ENCODE measurements at regions not wholly inside any gene's neighbourhood (a gene's known extent, or its start where the extent isn't known, plus 50 kb on each side); places are given as distances from the start of the nearest gene placed in this dataset.

GRCh38 chr14:76617440-76617839 is 143.8 kb upstream of the VASH1 start:
- Mint-ChIP-seq H3K27ac (no peak overlapping the region), H3K4me3 (no peak overlapping the region), H3K36me3 (ENCODE audit: low read depth) (no peaks in the 10 kb centered on the region), H3K4me1 (no peaks in the 10 kb centered on the region), H3K27me3 (peaks cover 18% of the 10 kb centered on the region), H3K9me3 (peaks cover 11% of the 10 kb centered on the region)
- POLR2A ChIA-PET = no interaction called here
- DNase-seq = no peak
- CTCF ChIA-PET = no interaction called here

GRCh38 chr14:76636602-76637001 is 124.7 kb upstream of the VASH1 start:
- DNase-seq = no peak
- Mint-ChIP-seq H3K4me1 (no peaks in the 10 kb centered on the region), H3K27ac (no peak overlapping the region), H3K9me3 (no peaks in the 10 kb centered on the region), H3K27me3 (peaks cover 7% of the 10 kb centered on the region), H3K4me3 (no peak overlapping the region), H3K36me3 (ENCODE audit: low read depth) (no peaks in the 10 kb centered on the region)
- ChIA-PET CTCF (no interaction called here), POLR2A (no interaction called here)

DNA sequence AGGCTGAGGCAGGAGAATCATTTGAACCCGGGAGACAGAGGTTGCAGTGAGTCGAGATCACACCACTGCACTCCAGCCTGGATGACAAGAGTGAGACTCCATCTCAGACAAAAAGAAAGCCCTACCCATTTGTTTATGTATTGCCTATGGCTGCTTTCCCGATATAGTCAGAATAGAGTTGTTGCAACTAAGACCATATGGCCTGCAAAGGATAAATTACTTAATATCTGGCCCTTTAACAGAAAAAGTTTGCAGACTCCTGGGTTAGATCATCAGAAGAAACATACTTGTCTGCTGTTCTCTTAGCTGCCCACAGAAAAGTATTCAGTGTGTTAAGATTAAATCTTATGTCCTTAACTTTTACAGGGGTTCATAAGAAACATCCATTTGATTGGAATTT is 122.4 kb upstream of the VASH1 start:
- ChIA-PET CTCF (interaction anchor here (0.6 kb wide), 1 partner anchor 89 kb away, joined by 3 read pairs; no protein-coding TSS in a partner anchor), POLR2A (no interaction called here)
- peaks cover 7% of the 10 kb centered on the region for H3K27me3 Mint-ChIP-seq
- no peak overlapping the region for H3K4me3 Mint-ChIP-seq
- DNase-seq = no peak
- no peaks in the 10 kb centered on the region for H3K36me3 Mint-ChIP-seq (ENCODE audit: low read depth)
- no peaks in the 10 kb centered on the region for H3K9me3 Mint-ChIP-seq
- H3K4me1 Mint-ChIP-seq = no peaks in the 10 kb centered on the region
- no peak overlapping the region for H3K27ac Mint-ChIP-seq

- CTCF ChIA-PET = interaction anchor here (0.6 kb wide), 1 partner anchor 90 kb away, joined by 3 read pairs; no protein-coding TSS in a partner anchor
- no peak for DNase-seq
- Mint-ChIP-seq H3K9me3 (no peaks in the 10 kb centered on the region), H3K27me3 (peaks cover 7% of the 10 kb centered on the region), H3K4me3 (no peak overlapping the region), H3K36me3 (ENCODE audit: low read depth) (no peaks in the 10 kb centered on the region), H3K4me1 (no peaks in the 10 kb centered on the region), H3K27ac (no peak overlapping the region)
- POLR2A ChIA-PET = no interaction called here
Observed at GRCh38 chr14:76639606-76640229, 121.5 kb upstream of the VASH1 start.

DNA sequence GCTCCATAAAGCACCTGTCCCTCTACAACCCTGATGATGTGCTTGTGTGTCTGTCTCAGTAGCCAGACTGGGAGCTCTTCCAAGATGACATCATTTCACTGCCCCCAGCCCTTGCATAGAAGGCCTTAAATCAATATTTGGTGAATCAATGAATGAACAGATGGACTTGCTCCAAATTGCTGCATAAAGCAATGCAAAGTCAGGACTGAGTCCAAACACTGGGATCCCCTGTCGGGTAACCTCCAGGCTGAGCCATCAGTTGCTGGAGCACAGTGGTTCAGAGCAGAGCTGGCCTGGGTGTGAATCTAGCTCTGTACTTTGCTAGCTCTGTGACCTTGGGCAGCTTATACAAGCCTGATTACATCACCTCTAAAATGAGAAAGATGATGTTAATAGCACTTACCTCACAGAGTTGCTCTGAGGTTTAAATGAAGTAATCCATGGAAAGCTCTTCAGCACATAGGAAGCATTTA is 120.3 kb upstream of the VASH1 start:
- DNase-seq = no peak
- Mint-ChIP-seq H3K9me3 (no peaks in the 10 kb centered on the region), H3K27me3 (peaks cover 5% of the 10 kb centered on the region), H3K36me3 (ENCODE audit: low read depth) (no peaks in the 10 kb centered on the region), H3K27ac (no peak overlapping the region), H3K4me3 (no peak overlapping the region), H3K4me1 (no peaks in the 10 kb centered on the region)
- ChIA-PET POLR2A (no interaction called here), CTCF (no interaction called here)

DNA sequence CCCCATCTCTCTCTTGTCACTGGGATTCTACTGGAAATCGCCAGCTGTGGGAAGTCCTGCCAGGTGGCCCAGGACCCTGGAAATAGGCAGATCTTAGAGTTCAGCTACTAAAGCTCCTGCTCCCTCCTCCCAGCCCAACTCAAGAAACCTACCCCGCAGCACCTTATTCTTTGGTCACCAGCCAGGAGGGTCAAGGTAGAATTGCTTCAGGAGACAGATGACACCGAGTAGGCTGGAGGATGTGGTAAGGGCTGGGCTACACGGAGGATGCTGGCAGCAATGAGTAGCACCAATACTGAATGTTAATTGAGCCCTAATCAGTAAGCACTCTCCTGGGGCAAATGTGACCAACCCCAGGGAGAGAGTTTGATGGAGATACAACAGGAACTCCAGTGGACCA is 119.7 kb upstream of the VASH1 start:
- H3K36me3 Mint-ChIP-seq (ENCODE audit: low read depth) = no peaks in the 10 kb centered on the region
- peaks cover 4% of the 10 kb centered on the region for H3K27me3 Mint-ChIP-seq
- no peak overlapping the region for H3K27ac Mint-ChIP-seq
- ChIA-PET CTCF (no interaction called here), POLR2A (no interaction called here)
- DNase-seq = no peak
- no peak overlapping the region for H3K4me3 Mint-ChIP-seq
- H3K9me3 Mint-ChIP-seq = no peaks in the 10 kb centered on the region
- no peaks in the 10 kb centered on the region for H3K4me1 Mint-ChIP-seq

DNA sequence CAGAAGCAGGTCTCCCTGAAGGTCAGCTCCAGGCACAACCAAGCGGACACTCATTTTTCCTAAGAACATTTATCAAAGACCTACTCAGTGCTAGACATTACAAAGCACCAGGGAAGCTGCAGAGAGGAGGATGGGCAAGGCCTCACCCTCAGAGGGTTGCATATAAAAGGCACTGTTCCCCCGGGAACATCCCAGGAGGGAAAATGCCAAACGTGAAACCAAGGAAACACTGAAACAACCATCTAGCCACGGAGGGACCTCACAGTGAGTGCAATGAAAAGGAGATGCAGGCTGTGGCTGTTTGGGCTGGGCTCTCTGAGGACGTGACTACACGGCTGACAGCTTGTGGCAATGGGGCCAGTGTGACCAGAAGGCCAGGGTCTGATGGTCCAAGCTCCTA is 117.4 kb upstream of the VASH1 start:
- ChIA-PET POLR2A (no interaction called here), CTCF (no interaction called here)
- no peaks in the 10 kb centered on the region for H3K27me3 Mint-ChIP-seq
- H3K4me1 Mint-ChIP-seq = no peaks in the 10 kb centered on the region
- no peak for DNase-seq
- no peak overlapping the region for H3K27ac Mint-ChIP-seq
- no peaks in the 10 kb centered on the region for H3K9me3 Mint-ChIP-seq
- H3K4me3 Mint-ChIP-seq = no peak overlapping the region
- no peaks in the 10 kb centered on the region for H3K36me3 Mint-ChIP-seq (ENCODE audit: low read depth)

- Mint-ChIP-seq H3K36me3 (ENCODE audit: low read depth) (no peaks in the 10 kb centered on the region), H3K9me3 (no peaks in the 10 kb centered on the region), H3K4me1 (no peaks in the 10 kb centered on the region), H3K4me3 (no peak overlapping the region), H3K27ac (no peak overlapping the region), H3K27me3 (no peaks in the 10 kb centered on the region)
- DNase-seq = no peak
- POLR2A ChIA-PET = no interaction called here
- CTCF ChIA-PET = no interaction called here
Observed at GRCh38 chr14:76644855-76645518, 116.3 kb upstream of the VASH1 start.

- ChIA-PET POLR2A (no interaction called here), CTCF (no interaction called here)
- Mint-ChIP-seq H3K4me3 (no peak overlapping the region), H3K27ac (no peak overlapping the region), H3K27me3 (no peaks in the 10 kb centered on the region), H3K4me1 (no peaks in the 10 kb centered on the region), H3K9me3 (no peaks in the 10 kb centered on the region), H3K36me3 (ENCODE audit: low read depth) (no peaks in the 10 kb centered on the region)
- peak; percentile 31 for DNase-seq
Observed at GRCh38 chr14:76647697-76648298, 113.5 kb upstream of the VASH1 start.

DNA sequence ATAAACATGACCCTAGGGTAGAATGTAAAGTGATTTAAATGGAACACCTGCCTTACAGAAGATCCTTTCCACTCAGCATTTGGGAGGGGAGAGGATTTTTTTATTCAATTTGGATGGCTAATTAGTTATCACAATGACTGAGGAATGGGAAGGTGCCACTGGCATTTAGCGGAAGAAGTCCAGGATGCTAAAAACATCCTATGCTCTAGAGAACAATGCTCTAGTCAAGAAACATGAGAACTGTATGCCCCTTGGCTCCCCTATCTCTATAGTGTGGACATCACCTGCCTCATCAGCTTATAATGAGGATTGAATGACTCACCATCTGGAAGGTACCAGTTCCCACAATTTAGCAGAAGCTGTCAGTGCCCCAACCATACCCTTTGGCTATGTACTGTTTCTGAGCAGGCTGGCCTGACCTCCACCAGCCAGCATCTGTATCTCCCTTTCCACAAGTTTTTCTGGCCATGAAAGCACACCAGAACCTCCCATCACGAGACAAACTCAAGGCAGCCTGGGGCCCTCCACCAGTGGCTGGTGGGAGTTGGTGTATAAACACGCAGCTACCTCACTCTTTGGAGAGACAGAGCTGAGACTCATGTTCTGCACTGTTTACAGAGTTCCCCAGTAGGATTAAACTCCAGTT is 109.7 kb upstream of the VASH1 start:
- CTCF ChIA-PET = interaction anchor here (1.3 kb wide), 1 partner anchor 11 kb away, joined by 4 read pairs; no protein-coding TSS in a partner anchor
- H3K27ac Mint-ChIP-seq = no peak overlapping the region

DNA sequence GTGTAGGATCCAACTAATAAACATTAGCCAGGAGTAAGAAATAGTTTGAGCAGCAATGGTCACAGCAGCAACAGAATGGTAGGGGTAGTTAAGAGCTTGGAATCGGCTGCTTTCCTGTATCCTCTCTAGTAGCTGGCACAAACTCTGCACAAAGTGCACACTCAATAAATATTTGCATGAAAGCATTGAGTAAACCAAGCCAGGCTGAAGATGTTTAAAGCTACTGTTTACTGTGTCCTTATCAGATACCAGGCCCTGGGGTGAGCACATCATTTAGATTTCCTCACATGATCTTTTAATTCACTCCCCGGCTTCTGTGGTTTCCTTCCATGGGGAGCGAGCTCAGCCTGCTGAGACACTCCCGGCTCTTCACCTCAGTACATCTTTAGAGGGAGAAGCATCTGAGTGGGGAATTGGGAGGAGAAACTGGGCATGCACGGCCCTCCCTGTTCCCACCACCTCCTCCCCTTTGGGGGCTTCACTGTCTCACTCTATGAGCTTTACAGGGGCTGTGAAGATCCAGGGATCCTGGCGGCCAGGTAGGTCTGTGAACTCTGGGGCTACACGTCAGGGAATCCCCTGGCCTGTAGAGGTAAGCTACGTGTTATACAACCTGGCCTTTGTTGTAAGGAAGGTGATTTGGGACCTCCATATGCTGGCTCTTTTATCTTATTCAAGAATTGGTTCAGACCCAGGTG is 107.2 kb upstream of the VASH1 start:
- no peaks in the 10 kb centered on the region for H3K36me3 Mint-ChIP-seq (ENCODE audit: low read depth)
- POLR2A ChIA-PET = no interaction called here
- H3K4me3 Mint-ChIP-seq = no peak overlapping the region
- H3K27me3 Mint-ChIP-seq = no peaks in the 10 kb centered on the region
- H3K9me3 Mint-ChIP-seq = peaks cover 4% of the 10 kb centered on the region
- H3K4me1 Mint-ChIP-seq = no peaks in the 10 kb centered on the region
- CTCF ChIA-PET = no interaction called here
- no peak for DNase-seq
- no peak overlapping the region for H3K27ac Mint-ChIP-seq

More for the DNA sequence above, 109.7 kb upstream of the VASH1 start:
- H3K9me3 Mint-ChIP-seq = no peaks in the 10 kb centered on the region
- H3K27me3 Mint-ChIP-seq = no peaks in the 10 kb centered on the region
- no peaks in the 10 kb centered on the region for H3K36me3 Mint-ChIP-seq (ENCODE audit: low read depth)
- POLR2A ChIA-PET = no interaction called here
- H3K4me3 Mint-ChIP-seq = no peak overlapping the region
- no peaks in the 10 kb centered on the region for H3K4me1 Mint-ChIP-seq
- DNase-seq = no peak

DNA sequence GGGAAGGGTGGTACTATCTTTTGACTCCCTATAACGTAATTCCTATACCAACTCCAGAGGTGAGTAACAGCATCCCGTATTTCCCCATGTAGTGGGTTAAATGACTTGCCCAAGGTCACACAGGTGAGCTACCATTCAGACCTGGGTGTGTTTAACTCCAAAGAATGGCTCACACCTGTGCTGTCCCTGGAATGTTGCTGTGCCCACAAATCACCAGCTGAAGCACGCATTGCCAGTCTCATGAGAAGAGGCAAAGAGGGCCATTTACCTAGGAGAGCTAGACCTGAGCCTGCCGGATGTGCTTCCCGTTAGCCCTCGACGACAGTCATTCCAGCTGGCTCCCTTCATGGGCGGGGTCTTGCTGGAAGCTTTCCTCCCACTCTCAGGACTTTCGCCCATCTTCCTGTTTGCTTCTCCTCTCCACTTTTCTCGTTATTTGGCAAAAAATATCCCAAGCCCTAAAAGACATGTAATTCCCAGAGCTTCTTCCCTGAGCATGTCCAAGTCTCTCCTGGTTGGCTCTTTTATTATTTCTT is 106.6 kb upstream of the VASH1 start:
- H3K27ac Mint-ChIP-seq = no peak overlapping the region
- H3K36me3 Mint-ChIP-seq (ENCODE audit: low read depth) = no peaks in the 10 kb centered on the region
- peaks cover 6% of the 10 kb centered on the region for H3K9me3 Mint-ChIP-seq
- POLR2A ChIA-PET = no interaction called here
- no peak for DNase-seq
- H3K4me3 Mint-ChIP-seq = no peak overlapping the region
- no peaks in the 10 kb centered on the region for H3K4me1 Mint-ChIP-seq
- H3K27me3 Mint-ChIP-seq = peaks cover 2% of the 10 kb centered on the region
- CTCF ChIA-PET = no interaction called here

DNA sequence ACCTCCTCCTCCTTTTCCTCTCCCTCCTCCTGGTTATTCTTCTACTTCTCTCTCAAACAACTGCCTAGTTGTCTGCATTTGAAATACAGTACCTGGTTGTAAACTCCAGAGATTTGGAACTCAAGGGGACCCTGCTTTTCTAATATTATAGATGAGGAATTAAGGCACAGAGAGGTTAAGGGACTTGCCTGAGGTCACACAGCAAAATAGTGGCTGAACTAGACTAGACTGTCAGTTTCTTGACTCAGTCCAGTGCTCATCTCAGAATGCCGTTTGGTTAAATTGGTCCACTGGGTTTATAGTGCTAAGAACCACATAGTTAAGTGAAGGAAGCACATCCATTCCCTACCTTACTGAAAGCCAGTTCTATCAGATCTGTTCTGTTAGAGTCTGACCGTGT is 105.9 kb upstream of the VASH1 start:
- peaks cover 2% of the 10 kb centered on the region for H3K27me3 Mint-ChIP-seq

More for the DNA sequence above, 105.9 kb upstream of the VASH1 start:
- Mint-ChIP-seq H3K4me3 (no peak overlapping the region), H3K9me3 (peaks cover 6% of the 10 kb centered on the region), H3K27ac (no peak overlapping the region), H3K4me1 (no peaks in the 10 kb centered on the region), H3K36me3 (ENCODE audit: low read depth) (no peaks in the 10 kb centered on the region)
- ChIA-PET POLR2A (no interaction called here), CTCF (no interaction called here)
- no peak for DNase-seq

Data from activated CD4-positive, alpha-beta T cell treated with anti-CD3 and anti-CD28 coated beads, Interleukin-2, amount 10 ng/mL, durations not matched to agents 7 days and 5 days (primary cell).